HCT116 (cell line): ENCODE measurements at regions not wholly inside any gene's neighbourhood (a gene's known extent, or its start where the extent isn't known, plus 50 kb on each side); places are given as distances from the start of the nearest gene placed in this dataset.

Experiments
- ATAC-seq: fragments of 200-7000 bp; cut with Tn5 transposase; 2 replicates; pipeline ENCODE4 v1.9.1; 2020; ENCODE audit warnings: mild to moderate bottlenecking, moderate library complexity
- BruUV-seq: library from RNA; stranded (reverse); fragments of 400-500 nt; replicated peaks from 2 replicates; lab custom pipeline; 2021; lab: Mats Ljungman, UMichigan
- CTCF ChIA-PET: fragments of 300-600 bp; sonication (Branson Sonifier 250); formaldehyde crosslinking; loops from one replicate; lab custom pipeline; 2021; ENCODE audit warnings: antibody characterized with exemption; lab: Charles Lee
- POLR2A ChIA-PET: fragments of 300-600, 350-600 bp; sonication (Branson Sonifier 250); formaldehyde crosslinking; loops from one replicate; lab custom pipeline; 2021; ENCODE audit warnings: antibody characterized with exemption; lab: Charles Lee
- RAD21 ChIA-PET, 2 experiments: fragments of 300-600 bp; sonication (Branson Sonifier 250); formaldehyde crosslinking; loops; one replicate each; lab custom pipeline; 2023; ENCODE audit warnings: low total read pairs in 2 of 2; ENCODE audit not compliant: uncharacterized antibody in 2 of 2, unreplicated experiment in 2 of 2, low non-redundant PET in 1 of 2; lab: Charles Lee
- DNase-seq: peaks from one replicate; pipeline ENCODE4 v3.0.0-alpha.2; 2010; ENCODE audit warnings: low read depth, low spot score
- H2AFZ ChIP-seq: fragments of 200-600 bp; shearing (Covaris generic), sonication (generic); 2 replicates; pipeline ENCODE4 v1.6.1; 2017; ENCODE audit warnings: low read depth, mixed run types, mixed read lengths, antibody characterized with exemption, low read length; ENCODE audit not compliant: poor library complexity, severe bottlenecking
- H3K27ac ChIP-seq: 2 replicates; pipeline ENCODE4 v1.5.1; 2012; ENCODE audit warnings: low read depth, low read length
- H3K27me3 ChIP-seq: fragments of 200-600 bp; sonication (generic); 2 replicates; pipeline ENCODE4 v1.6.1; 2016; ENCODE audit warnings: mixed run types, low read length, mixed read lengths; ENCODE audit not compliant: insufficient read depth
- H3K36me3 ChIP-seq, 2 experiments: fragments of 200-500 bp in 1 of 2; fragments of 200-600 bp in 1 of 2; sonication (Bioruptor generic) in 1 of 2; sonication (generic) in 1 of 2; 2 replicates each; pipeline versions ENCODE4 v1.5.1 to v1.6.1; 2014 to 2016; ENCODE audit warnings: low read length in 2 of 2, inconsistent platforms in 1 of 2, mixed read lengths in 1 of 2, mixed run types in 1 of 2; ENCODE audit not compliant: insufficient read depth in 2 of 2, control insufficient read depth in 1 of 2
- H3K4me1 ChIP-seq, 2 experiments: fragments of 200-600 bp in 1 of 2; sonication (generic) in 1 of 2; 2 replicates each; pipeline versions ENCODE4 v1.5.1 to v1.6.1; 2012 to 2017; ENCODE audit warnings: low read length in 2 of 2, inconsistent platforms in 1 of 2, mild to moderate bottlenecking in 1 of 2, mixed read lengths in 1 of 2, mixed run types in 1 of 2, moderate library complexity in 1 of 2; ENCODE audit not compliant: insufficient read depth in 2 of 2, control insufficient read depth in 1 of 2
- H3K4me2 ChIP-seq: fragments of 200-600 bp; sonication (generic); 2 replicates; pipeline ENCODE4 v1.6.1; 2017; ENCODE audit warnings: mixed run types, low read length, mixed read lengths
- H3K4me3 ChIP-seq, 2 experiments: fragments of 200-600 bp in 1 of 2; sonication (generic) in 1 of 2; replicated peaks in 1 of 2; 2 replicates each; pipeline ENCODE4 v1.5.1; 2011 to 2016; ENCODE audit warnings: low read length in 2 of 2, control low read depth in 1 of 2, low read depth in 1 of 2, mild to moderate bottlenecking in 1 of 2, mixed read lengths in 1 of 2, mixed run types in 1 of 2
- H3K79me2 ChIP-seq: fragments of 200-600 bp; sonication (generic); 2 replicates; pipeline ENCODE4 v1.6.1; 2017; ENCODE audit warnings: mild to moderate bottlenecking, mixed run types, low read length, moderate library complexity, mixed read lengths; ENCODE audit not compliant: insufficient read depth
- H3K9ac ChIP-seq: fragments of 200-600 bp; sonication (generic); 2 replicates; pipeline ENCODE4 v1.6.1; 2016; ENCODE audit warnings: low read length, mixed read lengths
- H3K9me2 ChIP-seq: fragments of 200-600 bp; sonication (generic), shearing (Covaris generic); 2 replicates; pipeline ENCODE4 v1.6.1; 2017; ENCODE audit warnings: mixed run types, mild to moderate bottlenecking, moderate library complexity; ENCODE audit not compliant: insufficient read depth
- H3K9me3 ChIP-seq, 2 experiments: fragments of 200-500 bp in 1 of 2; fragments of 200-600 bp in 1 of 2; sonication (Bioruptor generic) in 1 of 2; sonication (generic) in 1 of 2; 2 replicates each; pipeline ENCODE4 v1.6.1; 2014 to 2017; ENCODE audit warnings: low read length in 2 of 2, mixed read lengths in 2 of 2, inconsistent platforms in 1 of 2, low read depth in 1 of 2, mild to moderate bottlenecking in 1 of 2, mixed run types in 1 of 2, moderate library complexity in 1 of 2; ENCODE audit not compliant: control insufficient read depth in 1 of 2, insufficient read depth in 1 of 2
- H4K20me1 ChIP-seq: fragments of 200-600 bp; sonication (generic), shearing (Covaris generic); 2 replicates; pipeline ENCODE4 v1.6.1; 2017; ENCODE audit warnings: mixed run types, mild to moderate bottlenecking, moderate library complexity; ENCODE audit not compliant: insufficient read depth
- CEBPB ChIP-seq: IDR thresholded peaks from 2 replicates; pipeline ENCODE4 v1.6.1; 2012; ENCODE audit warnings: low read depth
- EGR1 ChIP-seq: IDR thresholded peaks from 2 replicates; pipeline ENCODE4 v1.6.1; 2012; ENCODE audit warnings: low read depth
- EZH2 ChIP-seq: fragments of 200-600 bp; sonication (generic); IDR thresholded peaks from 2 replicates; pipeline ENCODE4 v1.6.1; 2017; ENCODE audit warnings: antibody characterized with exemption, mixed run types
- POLR2A ChIP-seq: IDR thresholded peaks from 2 replicates; pipeline ENCODE4 v1.7.0; 2011; ENCODE audit warnings: borderline replicate concordance; ENCODE audit not compliant: insufficient read depth, insufficient read length; ENCODE audit errors: extremely low read depth
- POLR2AphosphoS5 ChIP-seq: IDR thresholded peaks from 2 replicates; pipeline ENCODE4 v1.6.1; 2011; ENCODE audit warnings: mild to moderate bottlenecking, low read depth, low read length, moderate library complexity
- SP1 ChIP-seq: IDR thresholded peaks from 2 replicates; pipeline ENCODE4 v1.6.1; 2012; ENCODE audit warnings: low read depth
- ZFX ChIP-seq: fragments of 450-650 bp; IDR thresholded peaks from 2 replicates; pipeline ENCODE4 v1.6.1; 2017
- intact Hi-C: fragments of 100-400 bp; cut with micrococcal nuclease; formaldehyde crosslinking; loops from 2 replicates; pipeline ENCODE4 v1.10.0; 2022
- TF ChIP-seq, protein P1 (sequence below): IDR thresholded peaks from 2 replicates; pipeline ENCODE4 v1.6.1; 2012
- TF ChIP-seq, protein P2 (sequence below): IDR thresholded peaks from 2 replicates; pipeline ENCODE4 v1.6.1; 2012; ENCODE audit warnings: low read depth
- TF ChIP-seq, protein P3 (sequence below), 3 experiments: fragments of 200-600 bp in 1 of 3; sonication (generic) in 1 of 3; IDR thresholded peaks in 2 of 3; conservative IDR thresholded peaks in 1 of 3; 2 replicates each; pipeline ENCODE4 v1.5.1; 2012 to 2017; ENCODE audit warnings: low read depth in 2 of 3, low read length in 2 of 3, antibody characterized with exemption in 1 of 3, borderline replicate concordance in 1 of 3, control low read depth in 1 of 3, mild to moderate bottlenecking in 1 of 3, mixed read lengths in 1 of 3, mixed run types in 1 of 3, moderate library complexity in 1 of 3; ENCODE audit not compliant: insufficient read depth in 1 of 3
- TF ChIP-seq, protein P4 (sequence below): IDR thresholded peaks from 2 replicates; pipeline ENCODE4 v1.6.1; 2011; ENCODE audit warnings: mild to moderate bottlenecking, low read length, moderate library complexity; ENCODE audit not compliant: insufficient replicate concordance; ENCODE audit errors: extremely low read depth

DNA sequence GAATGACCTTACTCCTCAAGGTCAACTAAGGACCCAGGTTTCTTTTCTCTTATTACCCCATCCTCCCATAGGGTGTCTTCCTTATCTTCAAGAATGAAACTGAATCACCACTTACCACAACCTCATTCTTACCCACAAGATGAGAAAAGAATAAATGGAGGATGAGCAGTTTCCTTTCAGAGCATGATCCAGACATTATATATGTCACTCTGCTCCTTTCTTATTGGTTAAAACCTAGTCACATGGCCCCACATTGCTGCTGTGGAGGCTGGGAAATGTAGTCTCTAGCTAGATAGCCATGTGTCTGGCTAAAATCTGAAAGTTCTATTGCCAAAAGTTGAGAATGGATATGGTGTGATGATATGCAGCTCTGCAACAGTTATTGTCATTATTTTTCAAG is 62.4 kb upstream of the RAI2 start:
- Histone ChIP-seq H3K9me2 (no peaks in the 10 kb centered on the region), H3K27ac (no peak overlapping the region), H3K4me3 (no peak overlapping the region)
- CTCF ChIA-PET: no interaction called here
- BruUV-seq: no TSS peak
- no peak for DNase-seq
- TF ChIP-seq, protein P1, sequence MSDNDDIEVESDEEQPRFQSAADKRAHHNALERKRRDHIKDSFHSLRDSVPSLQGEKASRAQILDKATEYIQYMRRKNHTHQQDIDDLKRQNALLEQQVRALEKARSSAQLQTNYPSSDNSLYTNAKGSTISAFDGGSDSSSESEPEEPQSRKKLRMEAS: no peak
- TF ChIP-seq ZFX (no peak), EGR1 (no peak), POLR2A (no peak), SP1 (no peak)
- TF ChIP-seq, protein P2, sequence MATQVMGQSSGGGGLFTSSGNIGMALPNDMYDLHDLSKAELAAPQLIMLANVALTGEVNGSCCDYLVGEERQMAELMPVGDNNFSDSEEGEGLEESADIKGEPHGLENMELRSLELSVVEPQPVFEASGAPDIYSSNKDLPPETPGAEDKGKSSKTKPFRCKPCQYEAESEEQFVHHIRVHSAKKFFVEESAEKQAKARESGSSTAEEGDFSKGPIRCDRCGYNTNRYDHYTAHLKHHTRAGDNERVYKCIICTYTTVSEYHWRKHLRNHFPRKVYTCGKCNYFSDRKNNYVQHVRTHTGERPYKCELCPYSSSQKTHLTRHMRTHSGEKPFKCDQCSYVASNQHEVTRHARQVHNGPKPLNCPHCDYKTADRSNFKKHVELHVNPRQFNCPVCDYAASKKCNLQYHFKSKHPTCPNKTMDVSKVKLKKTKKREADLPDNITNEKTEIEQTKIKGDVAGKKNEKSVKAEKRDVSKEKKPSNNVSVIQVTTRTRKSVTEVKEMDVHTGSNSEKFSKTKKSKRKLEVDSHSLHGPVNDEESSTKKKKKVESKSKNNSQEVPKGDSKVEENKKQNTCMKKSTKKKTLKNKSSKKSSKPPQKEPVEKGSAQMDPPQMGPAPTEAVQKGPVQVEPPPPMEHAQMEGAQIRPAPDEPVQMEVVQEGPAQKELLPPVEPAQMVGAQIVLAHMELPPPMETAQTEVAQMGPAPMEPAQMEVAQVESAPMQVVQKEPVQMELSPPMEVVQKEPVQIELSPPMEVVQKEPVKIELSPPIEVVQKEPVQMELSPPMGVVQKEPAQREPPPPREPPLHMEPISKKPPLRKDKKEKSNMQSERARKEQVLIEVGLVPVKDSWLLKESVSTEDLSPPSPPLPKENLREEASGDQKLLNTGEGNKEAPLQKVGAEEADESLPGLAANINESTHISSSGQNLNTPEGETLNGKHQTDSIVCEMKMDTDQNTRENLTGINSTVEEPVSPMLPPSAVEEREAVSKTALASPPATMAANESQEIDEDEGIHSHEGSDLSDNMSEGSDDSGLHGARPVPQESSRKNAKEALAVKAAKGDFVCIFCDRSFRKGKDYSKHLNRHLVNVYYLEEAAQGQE: no peak
- TF ChIP-seq, all 23 proteins: peak for 0
- intact Hi-C loops: no loop called here
- H3K79me2 ChIP-seq: no peaks in the 10 kb centered on the region
- H3K36me3 ChIP-seq: no peaks in the 10 kb centered on the region
- no peak; the same call in 1 of the 2 replicates for ATAC-seq
- no peak overlapping the region for H3K4me2 ChIP-seq
- RAD21 ChIA-PET: no interaction called here
- H2AFZ ChIP-seq: no peak overlapping the region
- no peaks in the 10 kb centered on the region for H3K9me3 ChIP-seq
- no peaks in the 10 kb centered on the region for H3K27me3 ChIP-seq
- POLR2A ChIA-PET: no interaction called here
- no peak overlapping the region for H3K9ac ChIP-seq
- no peaks in the 10 kb centered on the region for H3K4me1 ChIP-seq
- no peaks in the 10 kb centered on the region for H4K20me1 ChIP-seq

DNA sequence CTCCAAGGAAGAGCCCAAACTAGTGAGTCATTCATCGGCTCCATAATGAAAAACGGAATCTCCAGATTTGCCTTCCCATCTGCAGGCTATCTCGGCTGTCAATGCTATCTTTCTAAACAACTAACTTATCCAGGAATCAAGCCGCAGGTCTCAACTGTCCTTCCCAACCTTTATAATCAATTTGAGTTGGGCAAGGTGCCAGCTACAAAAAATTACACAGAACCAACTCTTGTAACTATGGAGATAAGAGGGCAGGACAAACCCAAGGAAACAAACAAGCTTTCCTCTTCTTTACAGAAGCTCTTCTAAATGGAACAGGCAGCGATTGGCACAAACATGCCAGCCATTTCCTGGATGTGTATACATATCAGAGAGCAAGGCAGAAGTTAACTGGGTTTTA is 61.2 kb upstream of the RAI2 start:
- TF ChIP-seq, protein P3, sequence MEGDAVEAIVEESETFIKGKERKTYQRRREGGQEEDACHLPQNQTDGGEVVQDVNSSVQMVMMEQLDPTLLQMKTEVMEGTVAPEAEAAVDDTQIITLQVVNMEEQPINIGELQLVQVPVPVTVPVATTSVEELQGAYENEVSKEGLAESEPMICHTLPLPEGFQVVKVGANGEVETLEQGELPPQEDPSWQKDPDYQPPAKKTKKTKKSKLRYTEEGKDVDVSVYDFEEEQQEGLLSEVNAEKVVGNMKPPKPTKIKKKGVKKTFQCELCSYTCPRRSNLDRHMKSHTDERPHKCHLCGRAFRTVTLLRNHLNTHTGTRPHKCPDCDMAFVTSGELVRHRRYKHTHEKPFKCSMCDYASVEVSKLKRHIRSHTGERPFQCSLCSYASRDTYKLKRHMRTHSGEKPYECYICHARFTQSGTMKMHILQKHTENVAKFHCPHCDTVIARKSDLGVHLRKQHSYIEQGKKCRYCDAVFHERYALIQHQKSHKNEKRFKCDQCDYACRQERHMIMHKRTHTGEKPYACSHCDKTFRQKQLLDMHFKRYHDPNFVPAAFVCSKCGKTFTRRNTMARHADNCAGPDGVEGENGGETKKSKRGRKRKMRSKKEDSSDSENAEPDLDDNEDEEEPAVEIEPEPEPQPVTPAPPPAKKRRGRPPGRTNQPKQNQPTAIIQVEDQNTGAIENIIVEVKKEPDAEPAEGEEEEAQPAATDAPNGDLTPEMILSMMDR (IDR thresholded peaks at IDR 0.05 in 2 of 3, conservative IDR thresholded peaks at IDR 0.05 in 1 of 3; ENCODE audit: borderline replicate concordance in 1 of 3, insufficient read depth in 1 of 3, low read depth in 2 of 3, low read length in 2 of 3): no peak
- TF ChIP-seq CEBPB (no peak), EGR1 (no peak), ZFX (no peak), EZH2 (no peak), POLR2AphosphoS5 (no peak)
- TF ChIP-seq, protein P4, sequence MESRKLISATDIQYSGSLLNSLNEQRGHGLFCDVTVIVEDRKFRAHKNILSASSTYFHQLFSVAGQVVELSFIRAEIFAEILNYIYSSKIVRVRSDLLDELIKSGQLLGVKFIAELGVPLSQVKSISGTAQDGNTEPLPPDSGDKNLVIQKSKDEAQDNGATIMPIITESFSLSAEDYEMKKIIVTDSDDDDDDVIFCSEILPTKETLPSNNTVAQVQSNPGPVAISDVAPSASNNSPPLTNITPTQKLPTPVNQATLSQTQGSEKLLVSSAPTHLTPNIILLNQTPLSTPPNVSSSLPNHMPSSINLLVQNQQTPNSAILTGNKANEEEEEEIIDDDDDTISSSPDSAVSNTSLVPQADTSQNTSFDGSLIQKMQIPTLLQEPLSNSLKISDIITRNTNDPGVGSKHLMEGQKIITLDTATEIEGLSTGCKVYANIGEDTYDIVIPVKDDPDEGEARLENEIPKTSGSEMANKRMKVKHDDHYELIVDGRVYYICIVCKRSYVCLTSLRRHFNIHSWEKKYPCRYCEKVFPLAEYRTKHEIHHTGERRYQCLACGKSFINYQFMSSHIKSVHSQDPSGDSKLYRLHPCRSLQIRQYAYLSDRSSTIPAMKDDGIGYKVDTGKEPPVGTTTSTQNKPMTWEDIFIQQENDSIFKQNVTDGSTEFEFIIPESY: no peak
- Histone ChIP-seq H3K9ac (no peak overlapping the region), H3K4me1 (no peaks in the 10 kb centered on the region), H3K4me2 (no peak overlapping the region), H2AFZ (no peak overlapping the region), H3K27ac (no peak overlapping the region), H3K9me2 (no peaks in the 10 kb centered on the region), H3K27me3 (no peaks in the 10 kb centered on the region), H3K79me2 (no peaks in the 10 kb centered on the region), H4K20me1 (no peaks in the 10 kb centered on the region), H3K4me3 (no peak overlapping the region), H3K9me3 (no peaks in the 10 kb centered on the region), H3K36me3 (no peaks in the 10 kb centered on the region)
- DNase-seq (no peak), ATAC-seq (no peak)
- ChIA-PET RAD21 (no interaction called here), POLR2A (no interaction called here), CTCF (no interaction called here)
- BruUV-seq: no TSS peak
- intact Hi-C loops: no loop called here
